CD4-positive, alpha-beta T cell treated with Interleukin-21 for 1 hour (primary cell): ENCODE measurements at regions not wholly inside any gene's neighbourhood (a gene's known extent, or its start where the extent isn't known, plus 50 kb on each side); places are given as distances from the start of the nearest gene placed in this dataset.
"Not testable (repeated sequence)": the region's sequence is repeated elsewhere in the genome, so short reads cannot be mapped to it uniquely, and the experiment has no call there.

Source experiments
- DNase-seq: peaks from one replicate; pipeline ENCODE4 v3.0.0-alpha.2; 2020

DNA sequence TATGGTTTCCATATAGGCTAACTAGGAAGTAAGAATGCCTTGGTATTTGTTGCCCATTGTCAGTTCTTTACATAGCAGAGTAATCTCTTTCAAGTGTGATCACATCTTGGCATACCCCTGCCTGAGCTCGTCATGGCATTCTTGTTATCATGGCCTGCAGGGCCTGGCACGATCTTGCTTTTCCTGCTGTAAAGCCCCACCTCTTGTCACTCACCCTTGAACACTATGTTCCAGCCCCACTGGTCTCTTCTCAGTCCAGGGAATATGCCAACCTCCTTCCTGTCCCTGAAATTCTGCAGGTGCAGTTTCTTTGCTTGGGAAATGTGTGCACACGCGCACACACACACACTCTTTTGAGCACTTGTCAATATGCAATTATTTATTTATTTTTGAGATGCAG is 250.2 kb upstream of the DMRT1 start:
- DNase-seq, result no peak

DNA sequence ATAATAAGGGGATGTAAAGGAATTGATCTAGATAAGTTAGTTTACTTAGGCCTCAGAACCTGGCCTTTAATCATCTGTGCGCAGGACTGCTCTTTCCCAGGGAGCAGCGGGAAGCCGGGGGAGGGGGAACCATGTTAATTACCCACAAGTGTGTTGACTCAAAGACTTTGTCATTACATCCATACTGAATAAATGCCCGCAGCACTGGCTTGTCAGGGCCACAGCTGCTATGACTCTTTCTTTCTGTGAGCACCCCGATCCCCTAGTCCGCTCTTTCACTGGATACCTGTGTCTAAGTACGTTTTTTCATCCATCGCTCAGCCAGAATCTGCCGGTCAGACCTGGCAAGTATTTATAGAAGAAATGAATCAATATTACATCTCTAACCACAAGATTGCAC is 249.3 kb upstream of the DMRT1 start:
- no peak for DNase-seq

DNA sequence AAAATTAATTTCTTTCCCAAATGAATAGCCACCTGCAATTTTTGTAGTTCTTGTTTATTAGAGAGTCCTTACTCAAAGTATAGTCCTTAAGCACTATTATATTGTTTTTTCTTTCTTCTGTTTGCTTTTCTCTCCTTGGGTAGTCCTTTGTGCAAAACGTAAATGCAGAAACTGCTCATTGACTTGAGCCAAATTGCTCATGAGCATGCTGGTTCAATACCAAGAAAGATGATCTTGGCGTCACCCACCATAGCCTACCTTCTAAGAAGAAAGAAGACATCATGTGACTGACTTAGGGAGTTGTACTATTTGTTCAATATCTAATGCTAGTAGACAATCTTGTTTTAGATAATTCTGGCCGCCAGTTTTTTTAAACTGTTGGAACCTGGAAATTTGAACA is 248.8 kb upstream of the DMRT1 start:
- no peak for DNase-seq

DNA sequence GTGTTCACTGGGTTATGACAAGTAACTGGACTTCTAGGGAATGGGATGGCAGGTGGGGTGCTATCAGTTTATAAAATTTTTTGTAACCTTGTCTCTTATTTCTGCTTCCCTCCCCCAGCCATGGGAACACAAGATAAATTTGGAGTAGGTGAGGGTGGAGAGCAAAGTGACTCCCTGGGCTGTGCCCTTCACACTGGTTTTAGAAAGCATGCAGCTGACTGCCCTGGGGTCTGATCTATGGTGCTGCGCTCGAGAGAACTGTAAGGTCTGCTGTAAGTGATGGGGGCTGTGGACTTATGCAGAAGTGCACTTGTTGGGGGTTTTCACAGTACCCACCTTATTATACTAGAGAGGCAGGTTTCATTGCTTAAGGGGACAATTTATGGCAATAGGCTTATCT is 247.7 kb upstream of the DMRT1 start:
- no peak for DNase-seq

GRCh38 chr9:596703-597102 is 244.8 kb upstream of the DMRT1 start:
- no peak for DNase-seq

DNA sequence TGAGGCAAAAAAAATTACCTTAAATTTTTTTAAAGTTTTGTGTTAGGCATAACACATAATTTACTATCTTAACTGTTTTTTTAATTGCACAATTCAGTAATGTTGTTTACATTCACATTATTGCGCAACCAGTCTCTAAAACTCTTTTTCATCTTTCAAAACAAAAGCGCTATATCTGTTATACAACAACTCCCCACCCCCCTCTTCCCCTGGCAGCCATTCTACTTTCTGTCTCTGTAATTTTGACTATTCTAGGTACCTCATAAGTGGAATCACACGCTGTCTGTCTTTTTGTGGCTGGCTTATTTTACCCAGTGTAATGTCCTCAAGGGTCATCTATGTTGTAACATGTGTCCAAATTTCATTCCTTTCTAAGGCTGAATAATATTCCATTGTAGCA is 241.5 kb upstream of the DMRT1 start:
- no peak for DNase-seq

GRCh38 chr9:602716-603115 is 238.8 kb upstream of the DMRT1 start:
- no peak for DNase-seq

DNA sequence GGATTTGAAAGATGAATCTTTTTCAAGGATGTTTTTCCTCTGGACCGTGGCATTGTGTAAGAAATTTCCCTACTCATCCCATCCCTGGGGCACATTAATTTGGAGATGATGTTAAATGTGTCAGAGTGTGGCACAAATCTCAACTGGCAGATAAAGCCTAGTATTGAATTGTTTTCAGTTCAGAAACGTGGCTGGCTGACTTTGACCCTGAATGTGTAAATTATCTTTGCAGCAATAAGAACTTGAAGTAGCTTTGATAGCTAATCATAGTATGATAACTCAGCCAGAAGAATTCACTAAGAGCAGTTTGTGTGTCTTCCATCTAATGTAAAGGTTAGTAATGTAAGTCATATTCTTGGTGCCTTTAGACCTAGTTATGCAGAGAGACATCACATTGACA is 238.4 kb upstream of the DMRT1 start:
- no peak for DNase-seq

GRCh38 chr9:607417-607816 is 234.1 kb upstream of the DMRT1 start:
- no peak for DNase-seq

DNA sequence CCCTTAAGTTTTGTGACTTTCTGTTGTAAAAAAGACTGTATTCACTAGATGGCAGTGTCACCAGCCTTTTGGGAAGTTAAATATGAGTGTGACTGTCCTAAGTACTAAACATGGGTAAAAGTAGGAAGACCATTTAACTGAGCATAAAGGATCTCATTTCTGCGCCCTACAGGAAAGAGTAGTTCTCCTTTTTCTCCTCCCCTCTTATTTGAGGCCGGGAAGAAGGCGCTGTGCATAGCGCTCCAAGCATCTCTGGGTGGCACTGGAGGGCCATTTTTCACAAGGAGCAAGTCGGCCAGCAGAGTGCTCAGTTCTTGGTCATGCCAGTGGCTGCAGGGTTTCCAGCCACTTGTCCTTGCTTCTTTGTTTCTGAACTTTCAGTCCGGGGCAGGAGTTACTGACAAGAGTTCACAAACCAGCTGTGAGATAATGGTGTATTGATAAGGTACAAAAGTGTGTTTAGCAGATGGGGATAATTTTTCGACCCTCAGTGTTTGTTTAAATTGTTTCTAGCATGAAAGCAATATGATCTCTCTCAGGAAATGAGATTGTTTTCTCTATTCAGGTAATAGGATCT is 227.6 kb upstream of the DMRT1 start:
- peak; percentile 38 for DNase-seq

- no peak for DNase-seq
Measured at GRCh38 chr9:614431-614830, 227.1 kb upstream of the DMRT1 start.

DNA sequence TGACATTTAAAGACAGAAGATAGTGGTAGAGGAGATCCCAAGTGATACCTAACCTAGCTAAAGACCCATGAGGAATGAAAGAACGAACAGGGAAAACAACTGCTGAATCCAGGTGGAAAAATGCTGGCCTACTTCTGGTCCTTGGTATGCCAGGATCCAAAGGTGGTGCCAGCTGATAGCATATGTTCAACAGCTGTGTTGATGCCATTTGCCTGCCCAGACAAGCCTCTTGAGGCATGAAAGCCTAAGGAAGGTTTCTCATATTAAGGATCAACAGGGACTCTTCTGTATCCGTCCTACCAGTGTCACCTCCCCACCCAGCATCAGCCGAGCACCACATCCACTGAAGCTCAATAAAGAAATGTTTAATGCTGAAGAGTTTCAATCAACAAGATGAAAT is 225.7 kb upstream of the DMRT1 start:
- DNase-seq, result no peak

DNA sequence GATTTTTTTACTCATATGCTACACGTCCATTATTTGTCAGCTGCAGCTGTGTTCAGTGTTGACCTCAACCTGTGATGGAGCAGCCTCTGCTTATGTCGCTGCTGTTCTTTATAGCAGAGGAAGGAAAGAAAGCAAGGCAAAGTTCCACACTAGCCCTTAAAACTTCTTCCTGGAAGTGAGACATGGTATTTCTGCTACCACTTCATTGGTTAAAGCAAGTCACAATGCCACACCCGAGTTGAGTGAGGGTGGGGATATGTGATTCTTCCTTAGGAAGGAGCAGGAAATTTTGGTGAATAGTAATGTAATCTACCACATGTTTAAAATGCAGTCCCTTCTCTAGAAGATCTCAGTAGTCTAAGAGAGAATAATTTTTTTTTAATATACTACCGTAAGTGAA is 224.8 kb upstream of the DMRT1 start:
- DNase-seq, result no peak

DNA sequence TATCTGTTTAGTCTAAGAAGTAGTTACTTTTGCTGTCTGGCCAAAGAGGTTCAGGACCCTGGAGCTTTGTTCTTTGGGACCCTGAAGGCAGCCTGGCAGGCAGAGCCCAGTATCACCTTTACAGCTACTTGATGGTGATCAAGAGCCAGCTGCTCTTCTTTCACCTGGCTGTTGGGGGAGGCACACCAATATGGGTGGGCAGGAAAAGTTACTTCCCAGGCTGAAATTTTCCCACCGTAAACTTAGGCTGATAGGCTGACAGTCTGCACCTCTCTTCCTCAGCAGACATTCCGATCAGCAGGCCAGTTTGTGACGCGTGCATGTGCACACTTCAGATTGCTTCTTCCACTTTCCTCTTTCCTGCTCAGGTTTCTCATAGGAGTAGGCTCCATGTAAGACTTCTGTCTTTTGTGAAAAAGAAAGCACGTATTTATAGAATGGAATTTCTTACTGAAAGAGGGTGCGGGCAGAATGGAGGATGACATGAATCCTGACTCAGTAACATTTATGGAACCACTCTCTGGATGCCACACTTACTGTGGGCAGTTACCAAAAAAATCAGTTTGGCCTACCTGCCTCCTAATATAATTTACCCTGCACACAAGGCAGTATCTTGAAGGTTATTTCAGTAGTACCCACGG is 223.9 kb upstream of the DMRT1 start:
- DNase-seq, result no peak

DNA sequence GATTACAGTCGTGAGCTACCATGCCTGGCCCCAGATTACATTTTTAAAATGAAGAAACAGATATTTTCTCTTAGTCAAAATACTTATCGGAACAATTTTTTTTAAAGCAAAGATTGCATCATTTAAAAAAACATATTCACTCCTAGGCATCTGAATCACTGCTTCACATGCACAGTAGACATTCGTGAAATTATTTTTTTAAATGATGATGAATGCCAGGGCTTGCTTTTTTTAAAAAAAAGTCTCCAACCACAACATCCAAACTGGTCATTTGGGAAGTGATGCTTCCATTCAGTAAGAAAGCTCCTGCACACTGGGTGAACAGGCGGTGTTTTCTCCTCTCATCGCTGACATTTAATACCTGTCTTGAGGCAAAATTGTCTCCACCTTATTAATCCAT is 223.0 kb upstream of the DMRT1 start:
- DNase-seq, result no peak

DNA sequence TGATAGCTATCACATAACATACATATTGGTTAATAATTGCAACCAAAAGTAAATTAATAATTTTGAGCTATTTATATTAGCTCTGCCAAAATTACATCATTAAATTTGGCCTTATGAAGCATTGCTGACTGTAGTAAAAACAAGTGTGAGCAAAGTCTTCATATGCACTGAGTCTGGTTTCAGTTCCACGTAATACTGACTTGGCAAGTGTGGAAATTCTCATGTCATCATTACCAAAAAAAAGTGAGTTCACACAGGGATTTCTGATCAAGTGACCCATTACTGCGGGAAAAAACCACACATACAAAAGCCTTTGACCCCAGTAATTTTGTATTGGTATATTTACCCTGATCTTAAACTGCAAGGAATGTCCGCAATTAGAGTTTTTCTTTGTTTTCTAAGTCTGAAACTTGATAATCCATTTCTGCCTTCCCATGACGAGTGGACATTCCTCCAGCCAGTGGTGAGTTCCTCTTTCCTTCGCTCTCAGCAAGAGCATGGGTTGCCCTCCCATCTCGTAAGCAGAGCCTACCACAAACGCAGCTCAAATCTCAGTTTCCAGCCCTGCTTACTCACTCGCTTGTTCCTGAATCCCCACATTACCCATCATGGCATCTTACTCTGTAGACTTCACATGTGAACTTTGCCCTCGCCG is 220.2 kb upstream of the DMRT1 start:
- DNase-seq, result no peak

DNA sequence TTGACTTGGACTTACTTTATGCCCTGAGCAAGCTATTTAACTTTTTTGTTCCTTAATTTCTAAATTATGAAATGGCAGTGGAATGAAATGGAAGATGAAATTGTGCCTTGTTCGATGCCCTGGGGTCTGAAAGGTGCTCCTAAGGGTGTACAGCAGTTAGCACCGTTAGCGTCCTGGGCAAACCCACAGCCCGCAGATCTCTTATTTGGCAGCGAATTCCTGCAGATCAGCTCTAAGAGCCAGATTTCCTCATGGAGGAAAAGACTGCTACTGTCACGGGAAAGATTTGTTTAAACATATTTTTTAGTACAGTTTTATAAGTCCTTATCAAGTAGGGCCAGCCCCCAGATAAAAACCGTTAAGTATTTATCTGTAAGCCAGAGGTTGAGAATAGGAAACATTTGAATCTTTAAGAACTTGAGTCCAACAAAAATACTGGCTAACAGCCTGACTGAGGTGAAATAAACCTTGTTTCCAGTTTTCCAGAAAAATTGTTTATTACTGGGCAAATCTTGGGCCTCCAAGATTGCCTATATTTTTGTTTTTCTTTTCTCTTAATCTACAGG is 216.5 kb upstream of the DMRT1 start:
- no peak for DNase-seq

GRCh38 chr9:625613-626012 is 215.9 kb upstream of the DMRT1 start:
- DNase-seq, result no peak

GRCh38 chr9:626114-626513 is 215.4 kb upstream of the DMRT1 start:
- DNase-seq, result not testable (repeated sequence)

GRCh38 chr9:626596-626995 is 214.9 kb upstream of the DMRT1 start:
- no peak for DNase-seq

GRCh38 chr9:627336-627970 is 214.0 kb upstream of the DMRT1 start:
- no peak for DNase-seq

- DNase-seq, result no peak
Measured at GRCh38 chr9:629146-629545, 212.4 kb upstream of the DMRT1 start.

GRCh38 chr9:630817-631216 is 210.7 kb upstream of the DMRT1 start:
- no peak for DNase-seq

GRCh38 chr9:631596-631995 is 209.9 kb upstream of the DMRT1 start:
- DNase-seq, result no peak
